Activated CD8-positive, alpha-beta memory T cell treated with anti-CD3 and anti-CD28 coated beads, Interleukin-2, amount 50 U/mL, for 24 hours (primary cell): ENCODE measurements at regions not wholly inside any gene's neighbourhood (a gene's known extent, or its start where the extent isn't known, plus 50 kb on each side); places are given as distances from the start of the nearest gene placed in this dataset.
"Not testable (repeated sequence)": the region's sequence is repeated elsewhere in the genome, so short reads cannot be mapped to it uniquely, and the experiment has no call there.

ENCODE experiments used
- DNase-seq: peaks from one replicate; pipeline ENCODE4 v3.0.0-alpha.2; 2020; ENCODE audit errors: extremely low read depth

GRCh38 chr9:119761812-119762211 lies 392.6 kb upstream of the BRINP1 start:
- no peak for DNase-seq

GRCh38 chr9:119758990-119759389 lies 389.8 kb upstream of the BRINP1 start:
- DNase-seq, result no peak

- DNase-seq, result no peak
Observed at GRCh38 chr9:119758241-119758640, 389.0 kb upstream of the BRINP1 start.

- no peak for DNase-seq
Observed at GRCh38 chr9:119739476-119739875, 370.2 kb upstream of the BRINP1 start.

GRCh38 chr9:119736491-119737454 lies 367.5 kb upstream of the BRINP1 start:
- no peak for DNase-seq

- no peak for DNase-seq
Observed at GRCh38 chr9:119727988-119728387, 358.8 kb upstream of the BRINP1 start.

- DNase-seq, result no peak
Observed at GRCh38 chr9:119726035-119726434, 356.8 kb upstream of the BRINP1 start.

- no peak for DNase-seq
Observed at GRCh38 chr9:119722384-119722783, 353.1 kb upstream of the BRINP1 start.

- no peak for DNase-seq
Observed at GRCh38 chr9:119712325-119712724, 343.1 kb upstream of the BRINP1 start.

GRCh38 chr9:119709431-119709830 lies 340.2 kb upstream of the BRINP1 start:
- DNase-seq, result no peak

GRCh38 chr9:119707228-119707845 lies 338.1 kb upstream of the BRINP1 start:
- no peak for DNase-seq

GRCh38 chr9:119701651-119702050 lies 332.4 kb upstream of the BRINP1 start:
- DNase-seq, result no peak

GRCh38 chr9:119698535-119698934 lies 329.3 kb upstream of the BRINP1 start:
- no peak for DNase-seq

- no peak for DNase-seq
Observed at GRCh38 chr9:119697996-119698395, 328.8 kb upstream of the BRINP1 start.

GRCh38 chr9:119689879-119690278 lies 320.6 kb upstream of the BRINP1 start:
- DNase-seq, result no peak

- DNase-seq, result no peak
Observed at GRCh38 chr9:119688547-119688946, 319.3 kb upstream of the BRINP1 start.

- DNase-seq, result no peak
Observed at GRCh38 chr9:119677811-119678505, 308.7 kb upstream of the BRINP1 start.

GRCh38 chr9:119675951-119676350 lies 306.7 kb upstream of the BRINP1 start:
- no peak for DNase-seq

GRCh38 chr9:119672763-119673162 lies 303.5 kb upstream of the BRINP1 start:
- DNase-seq, result not testable (repeated sequence)

- no peak for DNase-seq
Observed at GRCh38 chr9:119667916-119668315, 298.7 kb upstream of the BRINP1 start.

GRCh38 chr9:119667163-119667562 lies 297.9 kb upstream of the BRINP1 start:
- DNase-seq, result no peak

- no peak for DNase-seq
Observed at GRCh38 chr9:119662329-119662728, 293.1 kb upstream of the BRINP1 start.

GRCh38 chr9:119652931-119653330 lies 283.7 kb upstream of the BRINP1 start:
- DNase-seq, result no peak
